ENCODE measurements at regions not wholly inside any gene's neighbourhood (a gene's known extent, or its start where the extent isn't known, plus 50 kb on each side); places are given as distances from the start of the nearest gene placed in this dataset.

- TF ChIP-seq CTCF (conservative IDR thresholded peaks at IDR 0.05; ENCODE audit: low read depth, low read length) (no peak), EZH2 (IDR thresholded peaks at IDR 0.05; ENCODE audit: low read length, unreplicated experiment) (no peak)
Measured at GRCh38 chr2:234873828-234874173, 78.0 kb upstream of the SH3BP4 start.
